Panc1 (cell line): ENCODE measurements at regions not wholly inside any gene's neighbourhood (a gene's known extent, or its start where the extent isn't known, plus 50 kb on each side); places are given as distances from the start of the nearest gene placed in this dataset.

ENCODE experiments used
- ATAC-seq: fragments of 200-7000 bp; cut with Tn5 transposase; 2 replicates; pipeline ENCODE4 v1.9.1; 2020; ENCODE audit warnings: mild to moderate bottlenecking, moderate library complexity
- BruUV-seq: library from RNA; stranded (reverse); fragments of 400-500 nt; replicated peaks from 2 replicates; lab custom pipeline; 2021; lab: Mats Ljungman, UMichigan
- CTCF ChIA-PET: fragments of 300-600 bp; sonication (Branson Sonifier 250); formaldehyde crosslinking; loops from one replicate; lab custom pipeline; 2022; ENCODE audit warnings: antibody characterized with exemption; lab: Charles Lee
- POLR2A ChIA-PET: fragments of 300-600 bp; sonication (Branson Sonifier 250); formaldehyde crosslinking; loops from one replicate; lab custom pipeline; 2022; ENCODE audit warnings: antibody characterized with exemption; lab: Charles Lee
- DNase-seq: peaks from one replicate; pipeline ENCODE4 v3.0.0-alpha.2; 2010; ENCODE audit warnings: low read depth, low spot score
- H3K27ac ChIP-seq: 2 replicates; pipeline ENCODE4 v1.5.1; 2011; ENCODE audit warnings: mild to moderate bottlenecking, low read length, inconsistent platforms
- H3K27me3 ChIP-seq: fragments of 200-500 bp; sonication (Bioruptor generic); 2 replicates; pipeline ENCODE4 v1.6.0; 2014; ENCODE audit warnings: low read length, inconsistent platforms; ENCODE audit not compliant: control insufficient read depth, insufficient read depth
- H3K36me3 ChIP-seq: fragments of 200-500 bp; sonication (Bioruptor generic); 2 replicates; pipeline ENCODE4 v1.5.1; 2014; ENCODE audit warnings: inconsistent platforms, mild to moderate bottlenecking, low read length, moderate library complexity; ENCODE audit not compliant: control insufficient read depth, insufficient read depth
- H3K4me1 ChIP-seq: 2 replicates; pipeline ENCODE4 v1.5.1; 2011; ENCODE audit warnings: inconsistent platforms, mild to moderate bottlenecking, low read length, moderate library complexity; ENCODE audit not compliant: control insufficient read depth, insufficient read depth
- H3K4me3 ChIP-seq, 2 experiments: 2 replicates each; pipeline ENCODE4 v1.5.1; 2011 to 2012; ENCODE audit warnings: low read depth in 2 of 2, low read length in 2 of 2, mild to moderate bottlenecking in 2 of 2, inconsistent platforms in 1 of 2, moderate library complexity in 1 of 2
- H3K9me3 ChIP-seq: fragments of 200-500 bp; sonication (Bioruptor generic); 2 replicates; pipeline ENCODE4 v1.5.1; 2014; ENCODE audit warnings: low read depth, mild to moderate bottlenecking, inconsistent platforms, low read length, moderate library complexity; ENCODE audit not compliant: control insufficient read depth, insufficient read depth
- POLR2AphosphoS5 ChIP-seq: IDR thresholded peaks from 2 replicates; pipeline ENCODE4 v1.6.1; 2012; ENCODE audit warnings: mild to moderate bottlenecking, low read depth, low read length, moderate library complexity
- SIN3A ChIP-seq: IDR thresholded peaks from 2 replicates; pipeline ENCODE4 v1.6.1; 2012; ENCODE audit warnings: low read depth, mild to moderate bottlenecking, low read length, moderate library complexity, borderline replicate concordance; ENCODE audit not compliant: insufficient read depth
- TCF7L2 ChIP-seq: IDR thresholded peaks from 2 replicates; pipeline ENCODE4 v1.6.1; 2011; ENCODE audit warnings: mild to moderate bottlenecking, low read depth, low read length, inconsistent platforms
- in situ Hi-C: cut with HindIII; loops from 2 replicates; pipeline ENCODE4 v1.10.0; 2016; ENCODE audit warnings: low sequenced_read_pairs, low pct_unique_long_range_greater_than_20kb
- intact Hi-C: fragments of 100-400 bp; cut with micrococcal nuclease; formaldehyde crosslinking; loops from one replicate; pipeline ENCODE4 v1.10.0; 2022; ENCODE audit not compliant: unreplicated experiment
- TF ChIP-seq, protein P1 (sequence below): fragments of 450-650 bp; IDR thresholded peaks from 2 replicates; pipeline ENCODE4 v1.5.1; 2017; ENCODE audit warnings: mild to moderate bottlenecking
- TF ChIP-seq, protein P2 (sequence below), 2 experiments: IDR thresholded peaks; 2 replicates each; pipeline ENCODE4 v1.6.1; 2011 to 2012; ENCODE audit warnings: low read depth in 2 of 2, control low read depth in 1 of 2, low read length in 1 of 2, mild to moderate bottlenecking in 1 of 2, moderate library complexity in 1 of 2; ENCODE audit not compliant: insufficient read depth in 1 of 2

DNA sequence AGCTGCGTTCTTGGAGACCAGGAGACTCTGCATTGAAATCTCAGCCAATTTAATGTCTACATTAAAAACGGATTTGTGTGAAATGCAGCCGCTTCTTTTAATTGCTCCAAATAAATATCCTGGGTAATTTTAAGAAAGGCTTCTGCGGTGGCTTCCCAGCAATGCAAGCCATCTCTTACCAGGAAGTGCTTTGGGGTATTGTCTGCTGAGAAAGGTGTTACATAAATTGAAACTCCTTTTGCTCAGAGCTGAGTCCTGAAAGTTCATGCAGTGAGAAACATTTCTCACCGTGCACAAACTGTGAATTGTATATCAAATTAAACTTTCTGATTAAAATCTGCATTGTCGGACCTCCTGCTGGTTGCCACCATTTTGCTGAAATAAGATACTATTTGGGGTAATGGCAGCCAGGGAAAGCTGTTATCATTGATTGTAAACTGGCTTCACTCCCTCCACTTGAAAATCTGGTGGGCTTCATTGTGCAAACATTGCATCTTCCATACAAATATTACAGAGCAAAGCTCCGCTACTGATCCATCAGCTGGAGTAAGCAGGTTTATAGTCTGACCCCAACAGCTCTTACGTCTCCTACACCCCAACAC lies 59.5 kb downstream of the ZIC5 start:
- H3K27ac ChIP-seq = no peak overlapping the region
- BruUV-seq = no TSS peak
- H3K4me1 ChIP-seq = peaks cover 25% of the 10 kb centered on the region
- H3K4me3 ChIP-seq = no peak overlapping the region
- no peaks in the 10 kb centered on the region for H3K27me3 ChIP-seq
- TF ChIP-seq, protein P1, sequence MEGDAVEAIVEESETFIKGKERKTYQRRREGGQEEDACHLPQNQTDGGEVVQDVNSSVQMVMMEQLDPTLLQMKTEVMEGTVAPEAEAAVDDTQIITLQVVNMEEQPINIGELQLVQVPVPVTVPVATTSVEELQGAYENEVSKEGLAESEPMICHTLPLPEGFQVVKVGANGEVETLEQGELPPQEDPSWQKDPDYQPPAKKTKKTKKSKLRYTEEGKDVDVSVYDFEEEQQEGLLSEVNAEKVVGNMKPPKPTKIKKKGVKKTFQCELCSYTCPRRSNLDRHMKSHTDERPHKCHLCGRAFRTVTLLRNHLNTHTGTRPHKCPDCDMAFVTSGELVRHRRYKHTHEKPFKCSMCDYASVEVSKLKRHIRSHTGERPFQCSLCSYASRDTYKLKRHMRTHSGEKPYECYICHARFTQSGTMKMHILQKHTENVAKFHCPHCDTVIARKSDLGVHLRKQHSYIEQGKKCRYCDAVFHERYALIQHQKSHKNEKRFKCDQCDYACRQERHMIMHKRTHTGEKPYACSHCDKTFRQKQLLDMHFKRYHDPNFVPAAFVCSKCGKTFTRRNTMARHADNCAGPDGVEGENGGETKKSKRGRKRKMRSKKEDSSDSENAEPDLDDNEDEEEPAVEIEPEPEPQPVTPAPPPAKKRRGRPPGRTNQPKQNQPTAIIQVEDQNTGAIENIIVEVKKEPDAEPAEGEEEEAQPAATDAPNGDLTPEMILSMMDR = no peak
- TF ChIP-seq, protein P2, sequence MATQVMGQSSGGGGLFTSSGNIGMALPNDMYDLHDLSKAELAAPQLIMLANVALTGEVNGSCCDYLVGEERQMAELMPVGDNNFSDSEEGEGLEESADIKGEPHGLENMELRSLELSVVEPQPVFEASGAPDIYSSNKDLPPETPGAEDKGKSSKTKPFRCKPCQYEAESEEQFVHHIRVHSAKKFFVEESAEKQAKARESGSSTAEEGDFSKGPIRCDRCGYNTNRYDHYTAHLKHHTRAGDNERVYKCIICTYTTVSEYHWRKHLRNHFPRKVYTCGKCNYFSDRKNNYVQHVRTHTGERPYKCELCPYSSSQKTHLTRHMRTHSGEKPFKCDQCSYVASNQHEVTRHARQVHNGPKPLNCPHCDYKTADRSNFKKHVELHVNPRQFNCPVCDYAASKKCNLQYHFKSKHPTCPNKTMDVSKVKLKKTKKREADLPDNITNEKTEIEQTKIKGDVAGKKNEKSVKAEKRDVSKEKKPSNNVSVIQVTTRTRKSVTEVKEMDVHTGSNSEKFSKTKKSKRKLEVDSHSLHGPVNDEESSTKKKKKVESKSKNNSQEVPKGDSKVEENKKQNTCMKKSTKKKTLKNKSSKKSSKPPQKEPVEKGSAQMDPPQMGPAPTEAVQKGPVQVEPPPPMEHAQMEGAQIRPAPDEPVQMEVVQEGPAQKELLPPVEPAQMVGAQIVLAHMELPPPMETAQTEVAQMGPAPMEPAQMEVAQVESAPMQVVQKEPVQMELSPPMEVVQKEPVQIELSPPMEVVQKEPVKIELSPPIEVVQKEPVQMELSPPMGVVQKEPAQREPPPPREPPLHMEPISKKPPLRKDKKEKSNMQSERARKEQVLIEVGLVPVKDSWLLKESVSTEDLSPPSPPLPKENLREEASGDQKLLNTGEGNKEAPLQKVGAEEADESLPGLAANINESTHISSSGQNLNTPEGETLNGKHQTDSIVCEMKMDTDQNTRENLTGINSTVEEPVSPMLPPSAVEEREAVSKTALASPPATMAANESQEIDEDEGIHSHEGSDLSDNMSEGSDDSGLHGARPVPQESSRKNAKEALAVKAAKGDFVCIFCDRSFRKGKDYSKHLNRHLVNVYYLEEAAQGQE (IDR thresholded peaks at IDR 0.05; ENCODE audit: insufficient read depth in 1 of 2, low read depth in 2 of 2, low read length in 1 of 2) = no peak
- TF ChIP-seq TCF7L2 = no peak
- no peak for TF ChIP-seq POLR2AphosphoS5
- no peak for TF ChIP-seq SIN3A
- POLR2A ChIA-PET = interaction anchor here (0.7 kb wide), 1 partner anchor 14 kb away, joined by 3 read pairs; no protein-coding TSS in a partner anchor
- CTCF ChIA-PET = no interaction called here
- in situ Hi-C loops (no loop called here), intact Hi-C loops (loop anchor here (10.0 kb wide), 1 partner anchor 323 kb away; no protein-coding TSS in a partner anchor)
- DNase-seq = no peak
- no peak for ATAC-seq
- H3K9me3 ChIP-seq = no peaks in the 10 kb centered on the region
- H3K36me3 ChIP-seq = no peaks in the 10 kb centered on the region

DNA sequence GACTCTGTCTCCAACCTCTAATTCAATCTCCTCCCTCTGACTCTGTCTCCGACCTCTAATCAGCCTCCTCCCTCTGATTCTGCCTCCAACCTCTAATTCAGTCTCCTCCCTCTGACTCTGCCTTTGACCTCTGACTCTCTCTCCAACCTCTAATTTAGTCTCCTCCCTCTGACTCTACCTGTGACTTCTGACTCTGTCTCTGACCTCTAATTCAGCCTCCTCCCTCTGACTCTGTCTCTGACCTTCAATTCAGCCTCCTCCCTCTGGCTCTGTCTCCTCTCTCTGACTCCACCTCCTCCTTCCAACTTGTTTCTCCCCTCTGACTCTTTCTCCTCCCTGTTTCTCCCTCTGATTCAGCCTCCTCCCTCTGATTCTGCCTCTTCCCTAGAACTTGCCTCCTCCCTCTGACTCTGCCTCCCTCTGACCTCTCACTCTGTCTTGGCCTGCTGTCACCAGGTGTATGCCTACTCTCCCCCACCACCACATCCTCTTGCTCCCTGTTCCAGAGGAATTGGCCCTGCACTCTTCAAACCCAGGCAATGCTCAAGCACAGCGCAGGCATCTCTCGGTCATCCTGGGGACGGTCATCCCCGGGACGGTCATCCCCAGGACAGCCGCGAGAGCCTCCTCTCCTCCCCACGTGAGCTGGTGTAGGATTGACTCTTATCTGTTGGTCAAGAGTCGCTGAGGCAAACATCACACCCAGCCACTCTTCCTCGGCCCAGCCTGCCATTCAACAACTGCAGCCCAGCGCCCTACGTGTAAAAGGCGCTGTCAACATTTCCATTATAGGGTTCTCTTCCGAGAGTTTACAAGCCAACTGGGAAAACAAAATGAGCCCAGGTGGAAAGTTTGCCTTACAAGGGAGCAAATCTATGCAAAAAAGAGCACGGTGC lies 60.2 kb downstream of the ZIC5 start:
- in situ Hi-C loops = no loop called here
- DNase-seq (no peak), ATAC-seq (no peak)
- H3K9me3 ChIP-seq = no peaks in the 10 kb centered on the region
- H3K4me1 ChIP-seq = peaks cover 25% of the 10 kb centered on the region
- intact Hi-C loops = loop anchor here (10.0 kb wide), 1 partner anchor 323 kb away; no protein-coding TSS in a partner anchor
- H3K27ac ChIP-seq = peak overlapping the region; percentile 39; the same call in 1 of the 2 replicates
- H3K27me3 ChIP-seq = no peaks in the 10 kb centered on the region
- ChIA-PET CTCF (no interaction called here), POLR2A (no interaction called here)
- TF ChIP-seq, protein P1 = no peak
- TF ChIP-seq, protein P2 (IDR thresholded peaks at IDR 0.05; ENCODE audit: insufficient read depth in 1 of 2, low read depth in 2 of 2, low read length in 1 of 2) = no peak
- TF ChIP-seq TCF7L2 (no peak), SIN3A (no peak), POLR2AphosphoS5 (no peak)
- no peaks in the 10 kb centered on the region for H3K36me3 ChIP-seq
- no peak overlapping the region for H3K4me3 ChIP-seq
- BruUV-seq = no TSS peak
